Endothelial cell of hepatic sinusoid (primary cell): ENCODE measurements at regions not wholly inside any gene's neighbourhood (a gene's known extent, or its start where the extent isn't known, plus 50 kb on each side); places are given as distances from the start of the nearest gene placed in this dataset.

ENCODE experiments used
- in situ Hi-C: cut with HindIII; loops from 2 replicates; pipeline ENCODE4 v1.10.0; 2017; ENCODE audit warnings: low sequenced_read_pairs

GRCh38 chr6:23953976-23954375 lies 172.0 kb upstream of the NRSN1 start:
- in situ Hi-C loops: no loop called here

DNA sequence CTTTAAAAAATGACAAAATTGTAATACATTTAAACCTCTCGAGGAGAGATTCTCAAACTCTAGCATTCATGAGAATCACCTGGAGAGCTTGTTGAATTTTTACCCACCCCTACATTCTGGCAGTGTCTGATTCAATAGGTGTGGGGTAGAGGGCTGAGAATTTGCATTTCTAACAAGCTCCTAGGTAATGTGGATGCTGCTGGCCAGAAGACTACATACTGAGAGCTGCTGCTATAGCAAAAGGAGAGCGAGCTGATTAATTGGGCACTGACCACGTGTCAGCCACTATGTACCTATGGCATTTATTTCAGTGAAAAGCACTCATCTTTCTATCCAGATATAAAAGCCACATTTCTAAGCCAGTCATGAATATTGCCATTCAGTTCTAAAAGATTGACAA lies 169.0 kb upstream of the NRSN1 start:
- in situ Hi-C loops: no loop called here

DNA sequence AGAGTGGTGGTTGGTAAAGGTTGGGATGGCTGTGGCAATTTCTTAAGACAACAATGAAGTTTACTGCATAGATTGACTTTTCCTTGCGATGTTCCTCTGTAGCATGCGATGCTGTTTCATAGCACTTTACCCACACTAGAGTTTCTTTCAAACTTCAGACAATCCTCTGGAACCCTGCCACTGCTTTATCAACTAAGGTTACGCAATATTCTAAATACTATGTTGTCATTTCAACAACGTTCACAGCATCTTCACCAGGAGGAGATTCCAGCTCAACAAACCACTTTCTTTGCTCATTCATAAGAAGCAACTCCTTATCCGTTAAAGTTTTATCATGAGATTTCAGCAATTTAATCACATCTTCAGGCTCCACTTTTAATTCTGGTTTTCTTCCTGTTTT lies 161.2 kb upstream of the NRSN1 start:
- in situ Hi-C loops: no loop called here

DNA sequence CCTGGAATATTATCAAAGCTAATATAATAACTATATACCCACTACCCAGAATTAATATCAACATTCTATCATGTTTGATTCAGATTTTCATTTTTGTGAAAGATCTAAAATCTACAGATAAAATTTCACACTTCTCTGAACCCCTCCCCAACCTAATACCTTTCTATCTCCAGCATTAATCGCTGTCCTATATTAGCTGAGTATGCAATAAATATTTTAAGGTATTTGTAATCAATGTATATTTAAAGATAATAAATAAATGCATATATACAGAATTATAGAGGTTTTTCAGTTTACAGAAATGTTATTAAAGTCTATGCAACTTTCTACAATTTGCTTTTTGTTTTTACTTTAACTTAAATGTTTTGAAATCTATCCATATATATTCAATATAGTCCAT lies 156.7 kb upstream of the NRSN1 start:
- in situ Hi-C loops: no loop called here

- in situ Hi-C loops: no loop called here
These were observed 148.3 kb upstream of the NRSN1 start for GRCh38 chr6:23977706-23978105.

- in situ Hi-C loops: no loop called here
These were observed 145.1 kb upstream of the NRSN1 start for GRCh38 chr6:23980965-23981364.

DNA sequence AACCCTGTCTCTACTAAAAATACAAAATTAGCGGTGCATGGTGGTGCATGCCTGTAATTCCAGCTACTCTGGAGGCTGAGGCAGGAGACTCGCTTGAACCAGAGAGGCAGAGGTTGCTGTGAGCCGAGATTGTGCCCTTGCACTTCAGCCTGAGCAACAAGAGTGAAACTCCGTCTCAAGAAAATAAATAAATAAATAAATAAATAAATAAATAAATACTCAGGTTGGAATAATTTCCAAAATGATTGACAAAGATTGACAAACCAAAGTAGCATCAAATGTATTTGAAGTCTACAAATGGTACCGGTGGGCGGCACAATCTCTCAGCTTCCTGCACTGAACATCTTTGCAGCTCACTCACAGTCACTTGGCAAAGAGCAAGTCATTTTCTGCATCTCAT lies 144.1 kb upstream of the NRSN1 start:
- in situ Hi-C loops: no loop called here

- in situ Hi-C loops: no loop called here
These were observed 142.3 kb upstream of the NRSN1 start for GRCh38 chr6:23983735-23984134.

- in situ Hi-C loops: loop anchor here (5.0 kb wide), 1 partner anchor 88 kb away; no protein-coding TSS in a partner anchor
These were observed 141.0 kb upstream of the NRSN1 start for GRCh38 chr6:23985015-23985414.

GRCh38 chr6:23989885-23990533 lies 136.0 kb upstream of the NRSN1 start:
- in situ Hi-C loops: loop anchor here (5.0 kb wide), 1 partner anchor 93 kb away; no protein-coding TSS in a partner anchor

GRCh38 chr6:23994013-23994412 lies 132.0 kb upstream of the NRSN1 start:
- in situ Hi-C loops: no loop called here

GRCh38 chr6:24004062-24004461 lies 122.0 kb upstream of the NRSN1 start:
- in situ Hi-C loops: no loop called here

DNA sequence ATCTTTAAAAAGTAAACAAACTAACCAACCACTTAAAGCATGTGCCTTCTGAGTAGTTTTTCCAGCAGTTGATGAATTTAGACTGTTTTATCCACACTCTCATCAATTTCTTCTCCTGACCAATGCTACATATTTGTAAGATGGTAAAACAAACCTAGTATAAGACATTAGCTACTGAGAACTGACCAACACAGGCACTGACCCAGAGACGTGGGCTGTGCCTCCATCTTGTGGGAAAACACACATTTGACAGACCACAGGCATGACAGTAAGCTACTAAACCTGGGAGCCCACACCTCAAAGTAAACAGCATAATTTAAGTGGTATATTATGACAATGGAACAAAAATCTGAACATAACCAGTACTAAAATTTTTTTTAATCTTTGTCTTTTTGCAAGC lies 121.4 kb upstream of the NRSN1 start:
- in situ Hi-C loops: no loop called here

DNA sequence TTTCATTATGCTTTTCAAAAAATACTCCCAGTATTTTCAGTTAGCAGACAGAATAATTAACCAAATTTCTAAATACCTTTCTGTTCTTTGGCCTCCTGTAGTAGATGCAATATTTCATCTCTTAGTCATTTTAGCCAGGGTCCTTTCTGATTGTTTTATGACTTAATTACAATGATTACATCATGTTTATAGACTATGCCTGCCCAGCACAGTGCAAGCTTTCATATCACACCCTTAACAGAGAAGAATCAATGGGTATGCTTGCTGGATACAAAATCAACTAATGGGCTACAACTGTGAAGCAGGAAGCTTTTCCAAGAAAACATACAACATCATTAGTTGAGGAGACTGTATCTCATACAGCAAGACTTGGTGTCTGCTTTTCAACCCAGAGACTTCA lies 119.8 kb upstream of the NRSN1 start:
- in situ Hi-C loops: no loop called here

DNA sequence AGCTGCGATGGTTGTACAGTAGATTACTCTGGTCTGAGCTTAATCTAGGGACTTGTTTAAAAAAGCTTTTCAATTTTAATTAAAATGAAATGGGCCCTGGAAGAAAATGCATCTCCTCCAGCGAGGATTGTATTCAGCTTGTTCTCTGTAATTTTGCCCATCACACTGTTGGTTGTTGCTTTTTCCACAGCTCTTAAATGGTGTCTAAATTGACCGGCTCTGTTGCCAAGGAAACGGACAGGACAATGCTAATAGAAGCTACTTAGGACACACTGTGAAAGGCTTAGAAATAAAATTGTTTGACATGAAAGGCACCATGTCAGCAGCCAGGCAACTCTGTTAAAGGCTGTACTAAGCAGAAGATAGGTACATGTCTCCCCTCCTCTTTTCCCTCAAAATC lies 116.7 kb upstream of the NRSN1 start:
- in situ Hi-C loops: no loop called here

DNA sequence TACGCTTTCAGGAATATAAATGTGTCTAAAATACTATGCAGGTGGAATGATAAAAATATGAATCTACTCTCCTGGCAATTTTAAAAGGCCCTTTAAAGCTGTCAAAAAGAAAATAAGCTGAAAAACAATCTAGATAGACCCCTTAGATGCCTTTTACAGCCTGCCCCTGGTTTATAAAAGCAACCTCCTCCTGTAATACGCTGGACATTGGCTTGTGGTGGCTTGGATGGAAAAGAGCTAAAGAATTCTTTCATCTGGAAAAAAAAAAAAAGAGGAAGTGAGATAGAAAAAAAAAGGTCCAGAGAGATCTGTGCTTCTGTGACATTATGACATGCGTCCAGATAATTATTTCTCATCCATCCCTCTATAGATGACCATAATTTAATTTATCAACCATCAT lies 115.9 kb upstream of the NRSN1 start:
- in situ Hi-C loops: no loop called here

DNA sequence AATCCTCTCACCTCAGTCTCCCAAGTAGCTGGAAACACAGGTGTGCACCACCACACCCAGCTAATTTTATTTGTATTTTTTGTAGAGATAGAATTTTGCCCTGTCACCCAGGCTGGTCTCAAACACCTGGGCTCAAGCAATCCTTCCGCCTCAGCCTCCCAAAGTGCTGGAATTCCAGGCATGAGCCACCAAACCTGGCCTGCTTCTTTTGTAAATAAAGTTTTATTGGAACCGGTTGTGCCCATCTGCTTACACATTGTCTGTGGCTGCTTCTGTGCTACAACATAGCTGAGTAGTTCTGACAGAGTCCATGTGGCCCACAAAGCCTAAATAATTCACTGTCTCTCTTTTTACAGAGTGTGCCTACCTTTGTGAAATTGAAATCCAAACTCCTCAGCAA lies 109.7 kb upstream of the NRSN1 start:
- in situ Hi-C loops: no loop called here

DNA sequence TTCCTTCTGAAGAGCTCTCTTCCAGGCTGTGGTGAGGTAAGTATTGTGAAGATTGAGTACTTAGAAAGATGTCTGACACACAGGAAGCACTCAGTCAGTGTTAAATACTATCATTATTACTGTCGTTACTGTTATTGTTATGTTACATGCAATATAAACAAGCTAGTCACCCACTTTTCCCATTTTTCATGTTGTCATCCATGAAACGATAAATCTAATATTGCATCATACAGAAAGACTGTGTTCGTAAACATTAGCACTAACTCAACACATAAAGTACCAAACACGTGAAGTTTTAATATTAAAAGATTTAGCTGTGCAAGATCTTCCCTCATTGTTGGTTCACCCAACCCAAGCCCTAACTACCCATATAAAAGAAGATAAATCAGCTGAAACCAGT lies 109.2 kb upstream of the NRSN1 start:
- in situ Hi-C loops: no loop called here

GRCh38 chr6:24019393-24019792 lies 106.6 kb upstream of the NRSN1 start:
- in situ Hi-C loops: no loop called here

- in situ Hi-C loops: no loop called here
These were observed 106.2 kb upstream of the NRSN1 start for GRCh38 chr6:24019830-24020229.

DNA sequence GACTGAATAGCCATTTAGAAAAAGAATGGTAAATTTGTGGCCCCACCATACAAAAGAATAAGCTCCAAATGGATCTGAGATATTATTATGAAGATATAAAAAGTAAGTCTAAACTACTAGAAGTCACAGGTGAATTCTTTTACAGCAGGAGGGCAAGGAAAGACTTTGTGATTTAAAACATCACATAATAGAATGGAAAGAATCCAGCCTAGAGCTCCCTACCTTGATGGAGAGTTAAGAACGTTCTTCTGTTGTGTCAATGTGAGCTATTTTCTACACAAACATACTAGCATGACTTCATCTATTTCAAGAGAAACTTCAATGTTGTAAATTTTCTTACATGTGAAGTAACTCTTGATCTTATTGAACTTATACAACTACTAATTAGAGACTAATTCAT lies 100.0 kb upstream of the NRSN1 start:
- in situ Hi-C loops: no loop called here

GRCh38 chr6:24031496-24031895 lies 94.5 kb upstream of the NRSN1 start:
- in situ Hi-C loops: no loop called here
